ENCODE measurements at regions not wholly inside any gene's neighbourhood (a gene's known extent, or its start where the extent isn't known, plus 50 kb on each side); places are given as distances from the start of the nearest gene placed in this dataset.

GRCh38 chr10:3868271-3868664 is 83.3 kb upstream of the KLF6 start:
- peaks cover 35% of the 10 kb centered on the region for H3K4me1 ChIP-seq (ENCODE audit: control insufficient read depth, low read length)
- H3K27me3 ChIP-seq (ENCODE audit: control insufficient read depth, low read length): peaks cover 5% of the 10 kb centered on the region; the same call in 1 of the 2 replicates
- no peaks in the 10 kb centered on the region for H3K79me2 ChIP-seq (ENCODE audit: control insufficient read depth, low read length)
- no peak overlapping the region for H3K27ac ChIP-seq (ENCODE audit: low read depth, low read length)
- peak overlapping the region; percentile 16 for H3K4me2 ChIP-seq (ENCODE audit: low read length)
- H3K9me2 ChIP-seq (replicated peaks; ENCODE audit: control insufficient read depth, low read length): no peaks in the 10 kb centered on the region
- no peaks in the 10 kb centered on the region for H4K20me1 ChIP-seq (ENCODE audit: control insufficient read depth, insufficient read depth, low read depth, low read length)
- no peaks in the 10 kb centered on the region for H3K36me3 ChIP-seq (ENCODE audit: control insufficient read depth, low read length)
- TF ChIP-seq CTCF (IDR thresholded peaks at IDR 0.05; ENCODE audit: low read depth, low read length, poor library complexity, severe bottlenecking) (no peak), EZH2phosphoT487 (IDR thresholded peaks at IDR 0.05; ENCODE audit: borderline replicate concordance, low read length) (no peak)
- H3K9me3 ChIP-seq (ENCODE audit: control insufficient read depth, insufficient read depth, low read length): no peaks in the 10 kb centered on the region
- no peak overlapping the region for H3K4me3 ChIP-seq (ENCODE audit: low read length)
- H3F3A ChIP-seq (ENCODE audit: control insufficient read depth, insufficient read depth): no peaks in the 10 kb centered on the region

- Histone ChIP-seq H3F3A (ENCODE audit: control insufficient read depth, insufficient read depth) (no peaks in the 10 kb centered on the region), H3K27ac (ENCODE audit: low read depth, low read length) (no peak overlapping the region), H4K20me1 (ENCODE audit: control insufficient read depth, insufficient read depth, low read depth, low read length) (no peaks in the 10 kb centered on the region), H3K36me3 (ENCODE audit: control insufficient read depth, low read length) (no peaks in the 10 kb centered on the region), H3K4me3 (ENCODE audit: low read length) (no peak overlapping the region), H3K79me2 (ENCODE audit: control insufficient read depth, low read length) (no peaks in the 10 kb centered on the region), H3K4me1 (ENCODE audit: control insufficient read depth, low read length) (peaks cover 31% of the 10 kb centered on the region), H3K9me2 (replicated peaks; ENCODE audit: control insufficient read depth, low read length) (no peaks in the 10 kb centered on the region), H3K4me2 (ENCODE audit: low read length) (peak overlapping the region; percentile 16), H3K27me3 (ENCODE audit: control insufficient read depth, low read length) (0 out of 2 replicates have a peak, but pooled peaks cover 2% of the 10 kb centered on the region), H3K9me3 (ENCODE audit: control insufficient read depth, insufficient read depth, low read length) (no peaks in the 10 kb centered on the region)
- TF ChIP-seq CTCF (IDR thresholded peaks at IDR 0.05; ENCODE audit: low read depth, low read length, poor library complexity, severe bottlenecking): no peak
- no peak for TF ChIP-seq EZH2phosphoT487 (IDR thresholded peaks at IDR 0.05; ENCODE audit: borderline replicate concordance, low read length)
Observed at GRCh38 chr10:3867454-3868270, 82.7 kb upstream of the KLF6 start.

GRCh38 chr10:3866332-3866731 is 81.3 kb upstream of the KLF6 start:
- H3K4me3 ChIP-seq (ENCODE audit: low read length): no peak overlapping the region
- no peaks in the 10 kb centered on the region for H3K27me3 ChIP-seq (ENCODE audit: control insufficient read depth, low read length)
- peaks cover 34% of the 10 kb centered on the region for H3K4me1 ChIP-seq (ENCODE audit: control insufficient read depth, low read length)
- no peaks in the 10 kb centered on the region for H3K9me3 ChIP-seq (ENCODE audit: control insufficient read depth, insufficient read depth, low read length)
- TF ChIP-seq EZH2phosphoT487 (IDR thresholded peaks at IDR 0.05; ENCODE audit: borderline replicate concordance, low read length) (no peak), CTCF (IDR thresholded peaks at IDR 0.05; ENCODE audit: low read depth, low read length, poor library complexity, severe bottlenecking) (no peak)
- no peaks in the 10 kb centered on the region for H4K20me1 ChIP-seq (ENCODE audit: control insufficient read depth, insufficient read depth, low read depth, low read length)
- H3K4me2 ChIP-seq (ENCODE audit: low read length): no peak overlapping the region
- no peaks in the 10 kb centered on the region for H3F3A ChIP-seq (ENCODE audit: control insufficient read depth, insufficient read depth)
- H3K9me2 ChIP-seq (replicated peaks; ENCODE audit: control insufficient read depth, low read length): no peaks in the 10 kb centered on the region
- H3K27ac ChIP-seq (ENCODE audit: low read depth, low read length): no peak overlapping the region
- H3K36me3 ChIP-seq (ENCODE audit: control insufficient read depth, low read length): no peaks in the 10 kb centered on the region
- no peaks in the 10 kb centered on the region for H3K79me2 ChIP-seq (ENCODE audit: control insufficient read depth, low read length)
